Prostate gland (tissue), 2 donors: ENCODE measurements at regions not wholly inside any gene's neighbourhood (a gene's known extent, or its start where the extent isn't known, plus 50 kb on each side); places are given as distances from the start of the nearest gene placed in this dataset.

ENCODE experiments used
- CTCF ChIP-seq, 4 experiments: fragments of 200-600 bp in 2 of 4; fragments of 450-650 bp in 2 of 4; sonication (generic) in 2 of 4; IDR thresholded peaks; 1 replicate in 3 of 4; 2 replicates in 1 of 4; pipeline ENCODE4 v1.5.1; 2016 to 2019; ENCODE audit warnings: antibody characterized with exemption in 4 of 4, mild to moderate bottlenecking in 2 of 4, moderate library complexity in 2 of 4
- POLR2A ChIP-seq: fragments of 450-650 bp; IDR thresholded peaks from one replicate; pipeline ENCODE4 v1.6.1; 2016; ENCODE audit warnings: antibody characterized with exemption, mild to moderate bottlenecking

- TF ChIP-seq CTCF (IDR thresholded peaks at IDR 0.05) (no peak), POLR2A (no peak)
These were observed 215.8 kb downstream of the UTRN start for GRCh38 chr6:144500892-144501291.
